ENCODE measurements at regions not wholly inside any gene's neighbourhood (a gene's known extent, or its start where the extent isn't known, plus 50 kb on each side); places are given as distances from the start of the nearest gene placed in this dataset.

- intact Hi-C loops (cut with micrococcal nuclease): no loop called here
- TF ChIP-seq, protein P1, sequence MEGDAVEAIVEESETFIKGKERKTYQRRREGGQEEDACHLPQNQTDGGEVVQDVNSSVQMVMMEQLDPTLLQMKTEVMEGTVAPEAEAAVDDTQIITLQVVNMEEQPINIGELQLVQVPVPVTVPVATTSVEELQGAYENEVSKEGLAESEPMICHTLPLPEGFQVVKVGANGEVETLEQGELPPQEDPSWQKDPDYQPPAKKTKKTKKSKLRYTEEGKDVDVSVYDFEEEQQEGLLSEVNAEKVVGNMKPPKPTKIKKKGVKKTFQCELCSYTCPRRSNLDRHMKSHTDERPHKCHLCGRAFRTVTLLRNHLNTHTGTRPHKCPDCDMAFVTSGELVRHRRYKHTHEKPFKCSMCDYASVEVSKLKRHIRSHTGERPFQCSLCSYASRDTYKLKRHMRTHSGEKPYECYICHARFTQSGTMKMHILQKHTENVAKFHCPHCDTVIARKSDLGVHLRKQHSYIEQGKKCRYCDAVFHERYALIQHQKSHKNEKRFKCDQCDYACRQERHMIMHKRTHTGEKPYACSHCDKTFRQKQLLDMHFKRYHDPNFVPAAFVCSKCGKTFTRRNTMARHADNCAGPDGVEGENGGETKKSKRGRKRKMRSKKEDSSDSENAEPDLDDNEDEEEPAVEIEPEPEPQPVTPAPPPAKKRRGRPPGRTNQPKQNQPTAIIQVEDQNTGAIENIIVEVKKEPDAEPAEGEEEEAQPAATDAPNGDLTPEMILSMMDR (IDR thresholded peaks at IDR 0.05): no peak
- no peaks in the 10 kb centered on the region for H3K9me3 Mint-ChIP-seq
- ATAC-seq (no peak), DNase-seq (no peak)
- H3K4me1 Mint-ChIP-seq (ENCODE audit: low read depth): no peaks in the 10 kb centered on the region
- no peak overlapping the region for H3K27ac Mint-ChIP-seq
- H3K4me3 Mint-ChIP-seq: no peak overlapping the region
- H3K36me3 Mint-ChIP-seq (ENCODE audit: low read depth): no peaks in the 10 kb centered on the region
- CTCF ChIA-PET: no interaction called here
- H3K27me3 Mint-ChIP-seq: no peaks in the 10 kb centered on the region
- POLR2A ChIA-PET: no interaction called here
Observed at GRCh38 chr2:117693651-117694050, 120.8 kb upstream of the DDX18 start.

GRCh38 chr2:117698287-117698686, 116.2 kb upstream of the DDX18 start:
- CTCF ChIA-PET: no interaction called here
- H3K9me3 Mint-ChIP-seq: no peaks in the 10 kb centered on the region
- POLR2A ChIA-PET: no interaction called here
- no peaks in the 10 kb centered on the region for H3K4me1 Mint-ChIP-seq (ENCODE audit: low read depth)
- TF ChIP-seq, protein P1 (IDR thresholded peaks at IDR 0.05): no peak
- H3K4me3 Mint-ChIP-seq: no peak overlapping the region
- DNase-seq (no peak), ATAC-seq (no peak)
- intact Hi-C loops (cut with micrococcal nuclease): no loop called here
- no peaks in the 10 kb centered on the region for H3K36me3 Mint-ChIP-seq (ENCODE audit: low read depth)
- H3K27ac Mint-ChIP-seq: no peak overlapping the region
- H3K27me3 Mint-ChIP-seq: no peaks in the 10 kb centered on the region

GRCh38 chr2:117698819-117699218, 115.7 kb upstream of the DDX18 start:
- H3K27me3 Mint-ChIP-seq: no peaks in the 10 kb centered on the region
- H3K36me3 Mint-ChIP-seq (ENCODE audit: low read depth): no peaks in the 10 kb centered on the region
- H3K4me3 Mint-ChIP-seq: no peak overlapping the region
- intact Hi-C loops (cut with micrococcal nuclease): no loop called here
- DNase-seq (no peak), ATAC-seq (no peak)
- ChIA-PET POLR2A (no interaction called here), CTCF (no interaction called here)
- TF ChIP-seq, protein P1 (IDR thresholded peaks at IDR 0.05): no peak
- no peaks in the 10 kb centered on the region for H3K4me1 Mint-ChIP-seq (ENCODE audit: low read depth)
- no peak overlapping the region for H3K27ac Mint-ChIP-seq
- no peaks in the 10 kb centered on the region for H3K9me3 Mint-ChIP-seq

GRCh38 chr2:117700471-117700870, 114.0 kb upstream of the DDX18 start:
- intact Hi-C loops (cut with micrococcal nuclease): no loop called here
- ATAC-seq (no peak), DNase-seq (no peak)
- CTCF ChIA-PET: interaction anchor here (1.3 kb wide), 1 partner anchor 86 kb away, joined by 3 read pairs; no protein-coding TSS in a partner anchor
- H3K27ac Mint-ChIP-seq: no peak overlapping the region
- H3K9me3 Mint-ChIP-seq: no peaks in the 10 kb centered on the region
- TF ChIP-seq, protein P1 (IDR thresholded peaks at IDR 0.05): no peak
- H3K4me1 Mint-ChIP-seq (ENCODE audit: low read depth): no peaks in the 10 kb centered on the region
- no peaks in the 10 kb centered on the region for H3K36me3 Mint-ChIP-seq (ENCODE audit: low read depth)
- POLR2A ChIA-PET: no interaction called here
- H3K4me3 Mint-ChIP-seq: no peak overlapping the region
- H3K27me3 Mint-ChIP-seq: no peaks in the 10 kb centered on the region

GRCh38 chr2:117701365-117701764, 113.1 kb upstream of the DDX18 start:
- DNase-seq: no peak
- ATAC-seq: no peak
- intact Hi-C loops (cut with micrococcal nuclease): no loop called here
- Mint-ChIP-seq H3K4me3 (no peak overlapping the region), H3K9me3 (no peaks in the 10 kb centered on the region), H3K36me3 (ENCODE audit: low read depth) (no peaks in the 10 kb centered on the region), H3K27me3 (no peaks in the 10 kb centered on the region), H3K4me1 (ENCODE audit: low read depth) (no peaks in the 10 kb centered on the region), H3K27ac (no peak overlapping the region)
- POLR2A ChIA-PET: interaction anchor here (0.6 kb wide), 1 partner anchor 339 kb away, joined by 3 read pairs; no protein-coding TSS in a partner anchor
- TF ChIP-seq, protein P1 (IDR thresholded peaks at IDR 0.05): no peak
- CTCF ChIA-PET: no interaction called here
